HG03571 (cell line): ENCODE measurements at regions not wholly inside any gene's neighbourhood (a gene's known extent, or its start where the extent isn't known, plus 50 kb on each side); places are given as distances from the start of the nearest gene placed in this dataset.
"Not testable (repeated sequence)": the region's sequence is repeated elsewhere in the genome, so short reads cannot be mapped to it uniquely, and the experiment has no call there.

Experiments used
- ATAC-seq: cut with Tn5 transposase; IDR thresholded peaks from one replicate; pipeline ENCODE4 v1.9.1; 2021; ENCODE audit not compliant: unreplicated experiment

DNA sequence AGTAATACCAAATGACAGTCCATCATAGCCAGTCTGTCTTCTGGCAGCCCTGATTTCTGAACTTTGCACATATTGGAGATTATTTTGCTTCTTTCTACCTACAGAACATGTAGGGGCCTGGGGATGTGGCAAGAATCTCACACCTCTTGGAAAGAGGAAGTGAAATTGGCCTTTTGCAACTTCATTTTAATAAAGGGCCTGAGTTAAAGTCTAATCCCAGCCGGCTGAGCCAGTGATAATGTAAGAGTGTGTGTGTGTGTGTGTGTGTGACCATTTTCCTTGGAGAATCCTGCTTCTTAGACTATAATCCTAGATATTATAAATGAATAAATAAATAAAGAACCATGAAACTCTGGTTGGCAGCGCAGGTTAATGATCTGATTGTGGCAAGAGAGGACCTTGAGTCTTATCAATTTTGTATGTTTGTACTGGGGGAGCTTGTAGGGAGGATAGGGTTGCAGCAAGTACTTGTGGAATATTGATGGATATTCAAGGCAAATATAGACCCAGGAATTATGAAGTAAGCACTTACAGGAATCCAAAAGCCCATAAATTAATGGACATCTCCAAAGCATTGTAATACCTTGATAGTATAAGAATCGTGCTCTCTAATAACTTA is 233.2 kb upstream of the AMIGO2 start:
- peak; percentile 96 for ATAC-seq

DNA sequence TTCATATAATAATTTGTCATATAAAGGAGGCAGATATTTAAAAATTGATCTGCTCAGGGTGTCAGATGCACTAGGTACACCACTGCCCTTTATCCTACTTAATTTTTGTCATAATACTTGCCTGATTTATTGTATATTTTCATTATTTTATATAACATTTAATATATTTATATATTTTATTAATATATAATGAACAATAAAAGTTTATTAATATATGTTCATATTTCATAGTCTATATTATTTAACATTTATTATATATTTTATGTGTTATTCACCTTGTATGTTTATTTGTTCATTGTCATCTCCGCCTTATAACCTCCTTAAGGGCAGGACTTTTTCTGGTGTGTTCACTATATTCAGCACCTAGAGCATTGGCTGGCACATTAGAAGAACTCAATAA is 232.4 kb upstream of the AMIGO2 start:
- no peak for ATAC-seq

DNA sequence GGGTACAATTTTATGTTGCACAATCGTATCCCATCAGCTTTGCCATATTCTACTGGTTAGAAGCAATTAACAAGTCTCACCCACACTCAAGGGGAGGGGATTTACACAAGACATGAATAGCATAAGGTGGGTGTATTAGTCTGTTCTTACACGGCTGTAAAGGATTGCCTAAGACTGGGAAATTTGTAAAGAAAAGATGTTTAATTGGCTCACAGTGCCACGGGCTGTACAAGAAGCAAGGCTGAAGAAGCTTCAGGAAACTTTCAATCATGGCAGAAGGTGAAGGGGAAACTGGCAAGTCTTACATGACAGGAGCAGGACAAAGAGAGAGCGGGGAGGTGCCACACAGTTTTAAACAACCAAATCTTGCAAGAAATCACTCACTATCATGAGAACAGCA is 231.8 kb upstream of the AMIGO2 start:
- ATAC-seq = no peak

DNA sequence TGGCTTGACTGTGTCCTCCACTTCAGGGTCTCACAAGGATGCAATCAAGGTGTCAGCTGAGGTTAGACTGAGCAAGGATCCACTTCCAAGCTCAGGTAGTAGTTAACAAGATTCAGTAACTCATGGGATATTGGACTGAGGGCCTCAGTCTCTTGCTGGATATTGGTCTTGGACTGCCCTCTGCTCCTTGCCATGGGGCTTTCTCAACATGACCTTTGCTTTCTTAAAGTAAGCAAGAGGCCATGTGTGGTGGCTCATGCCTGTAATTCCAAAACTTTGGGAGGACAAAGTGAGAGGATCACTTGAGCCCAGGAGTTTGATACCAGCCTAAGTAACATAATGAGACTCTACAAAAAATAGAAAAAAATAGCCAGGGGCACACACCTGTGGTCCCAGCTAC is 231.3 kb upstream of the AMIGO2 start:
- no peak for ATAC-seq

DNA sequence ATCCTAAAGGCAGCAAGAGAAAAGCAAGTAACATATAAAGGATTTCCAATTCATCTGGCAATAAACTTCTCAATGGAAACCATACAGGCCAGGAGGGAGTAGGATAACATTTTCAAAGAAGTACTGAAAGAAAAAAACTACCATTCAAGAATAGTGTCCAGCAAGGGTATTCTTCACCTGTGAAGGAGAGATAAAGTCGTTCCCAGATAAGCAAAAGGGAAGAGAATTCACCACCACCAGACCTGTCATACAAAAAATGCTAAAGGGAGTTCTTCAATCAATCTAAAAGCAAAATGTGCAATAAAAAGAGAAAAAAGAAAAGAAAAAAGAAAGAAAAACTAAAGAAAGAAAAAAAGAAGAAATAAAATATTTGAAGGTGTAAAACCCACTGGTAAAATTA is 228.9 kb upstream of the AMIGO2 start:
- ATAC-seq = no peak

DNA sequence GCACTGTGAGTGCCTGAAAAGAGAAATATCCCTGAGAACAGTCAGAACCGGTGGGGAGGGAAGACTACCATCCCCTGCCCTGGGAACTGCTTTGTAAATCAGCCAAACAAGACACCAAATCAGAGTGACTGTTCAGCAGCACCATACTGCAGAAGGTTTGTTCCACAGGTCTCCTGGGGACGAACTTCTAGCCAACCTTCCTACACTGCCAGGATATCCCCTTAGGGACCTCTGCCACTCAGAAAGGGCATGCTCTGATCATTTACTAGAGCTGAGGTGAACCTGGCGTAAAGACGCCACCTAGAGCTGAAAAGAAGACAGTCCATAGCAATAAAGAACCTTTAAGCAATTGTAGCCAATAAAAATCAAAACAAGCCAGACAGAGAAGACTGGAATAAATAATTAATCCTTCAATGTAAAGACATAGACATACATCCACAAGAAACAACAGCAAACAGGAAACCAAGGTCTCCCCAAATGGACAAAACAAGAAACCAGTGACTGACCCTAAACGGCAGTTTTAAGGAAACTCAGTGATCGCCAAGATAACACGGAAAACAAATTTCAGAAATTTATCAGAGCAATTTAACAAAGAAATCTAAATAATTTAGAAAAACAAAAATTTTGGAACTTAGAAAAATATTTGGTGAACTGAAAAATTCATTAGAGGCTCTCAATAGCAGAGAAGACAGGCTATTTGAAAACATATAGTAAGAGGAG is 228.1 kb upstream of the AMIGO2 start:
- ATAC-seq = peak; percentile 84

DNA sequence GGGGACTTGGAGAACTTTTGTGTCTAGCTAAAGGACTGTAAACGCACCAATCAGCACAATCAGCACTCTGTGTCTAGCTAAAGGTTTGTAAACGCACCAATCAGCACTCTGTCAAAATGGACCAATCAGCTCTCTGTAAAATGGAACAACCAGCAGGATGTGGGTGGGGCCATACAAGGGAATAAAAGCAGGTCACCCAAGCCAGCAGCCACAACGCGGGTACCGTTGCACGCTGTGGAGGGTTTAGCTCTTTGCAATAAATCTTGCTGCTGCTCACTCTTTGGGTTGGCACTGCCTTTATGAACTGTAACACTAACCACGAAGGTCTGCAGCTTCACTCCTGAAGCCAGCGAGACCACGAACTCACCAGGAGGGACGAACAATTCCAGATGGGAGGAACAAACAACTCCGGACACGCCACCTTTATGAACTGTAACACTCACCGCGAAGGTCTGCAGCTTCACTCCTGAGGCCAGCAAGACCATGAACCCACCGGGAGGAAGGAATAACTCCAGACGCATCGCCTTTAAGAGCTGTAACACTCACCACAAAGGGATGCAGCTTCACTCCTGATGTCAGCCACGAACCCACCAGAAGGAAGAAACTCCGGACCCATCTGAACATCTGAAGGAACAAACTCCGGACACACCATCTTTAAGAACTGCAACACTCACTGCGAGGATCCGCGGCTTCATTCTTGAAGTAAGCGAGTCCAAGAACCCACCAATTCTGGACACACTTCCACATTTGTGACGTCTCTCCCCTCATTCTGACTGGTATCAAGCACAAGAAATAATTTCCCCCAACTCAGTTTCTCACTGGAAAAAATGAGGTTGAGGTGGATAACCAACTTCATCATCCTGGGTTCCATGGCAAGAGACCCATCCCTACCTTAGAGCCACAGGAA is 227.3 kb upstream of the AMIGO2 start:
- ATAC-seq = not testable (repeated sequence)

DNA sequence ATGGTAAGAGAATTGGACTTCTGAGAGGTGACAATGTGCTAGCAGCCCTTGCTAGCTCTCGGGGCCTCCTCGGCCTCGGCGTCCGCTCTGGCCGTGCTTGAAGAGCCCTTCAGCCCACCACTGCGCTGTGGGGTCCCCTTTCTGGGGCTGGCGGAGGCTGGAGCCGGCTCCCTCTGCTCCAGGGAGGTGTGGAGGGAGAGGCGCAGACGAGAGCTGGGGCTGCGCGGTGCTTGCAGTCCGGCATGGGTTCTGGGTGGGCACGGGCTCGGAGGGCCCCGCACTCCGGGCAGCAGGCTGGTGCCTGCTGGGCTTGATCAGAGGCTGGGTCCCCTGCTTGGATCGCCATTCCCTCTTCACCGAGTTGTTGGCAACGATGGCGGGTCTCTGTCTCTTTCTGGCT is 226.4 kb upstream of the AMIGO2 start:
- no peak for ATAC-seq

DNA sequence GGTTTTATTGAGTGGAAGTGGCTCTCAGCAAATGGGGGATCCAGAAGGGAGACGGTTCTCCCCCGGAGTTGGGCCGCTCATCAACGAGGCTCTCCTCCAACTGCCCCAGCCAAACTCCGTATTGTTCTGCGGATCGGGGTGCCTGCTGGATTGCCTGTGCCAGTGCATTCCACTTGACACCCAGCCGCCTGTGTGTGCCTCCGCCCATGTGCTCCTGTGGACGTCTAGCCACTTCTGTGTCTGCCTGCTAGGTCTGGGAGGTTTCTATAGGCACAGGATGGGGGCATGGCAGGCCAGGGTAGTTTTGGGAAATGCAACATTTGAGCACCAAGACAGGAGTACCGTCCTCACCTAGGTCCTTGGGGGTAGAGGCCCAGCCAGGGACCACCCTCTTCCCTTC is 225.7 kb upstream of the AMIGO2 start:
- ATAC-seq = no peak

DNA sequence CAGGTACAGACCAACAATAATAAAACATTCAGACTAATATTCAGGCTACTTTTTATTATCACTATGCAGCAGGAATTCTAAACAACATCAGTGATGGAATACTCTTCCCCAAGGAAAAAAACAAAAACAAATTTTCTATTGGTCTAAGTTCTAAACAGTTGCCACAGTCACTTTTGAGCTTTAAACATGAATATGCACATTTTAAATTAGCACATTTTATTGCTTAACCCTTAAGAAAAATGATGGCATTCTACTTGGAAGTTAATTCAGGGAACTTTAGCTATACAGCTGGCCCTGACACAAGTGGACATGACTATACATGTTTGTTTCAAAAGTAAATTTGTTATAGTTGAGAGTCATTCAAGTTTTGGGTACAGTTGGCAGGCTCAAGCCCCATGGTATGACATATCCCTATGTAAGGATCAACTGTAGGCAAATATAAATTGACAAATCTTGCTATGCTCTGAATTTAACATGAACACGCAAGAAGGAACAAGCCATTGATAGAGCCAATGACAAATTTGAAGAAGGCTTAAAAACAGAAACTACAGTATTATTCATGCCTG is 224.3 kb upstream of the AMIGO2 start:
- ATAC-seq = no peak

DNA sequence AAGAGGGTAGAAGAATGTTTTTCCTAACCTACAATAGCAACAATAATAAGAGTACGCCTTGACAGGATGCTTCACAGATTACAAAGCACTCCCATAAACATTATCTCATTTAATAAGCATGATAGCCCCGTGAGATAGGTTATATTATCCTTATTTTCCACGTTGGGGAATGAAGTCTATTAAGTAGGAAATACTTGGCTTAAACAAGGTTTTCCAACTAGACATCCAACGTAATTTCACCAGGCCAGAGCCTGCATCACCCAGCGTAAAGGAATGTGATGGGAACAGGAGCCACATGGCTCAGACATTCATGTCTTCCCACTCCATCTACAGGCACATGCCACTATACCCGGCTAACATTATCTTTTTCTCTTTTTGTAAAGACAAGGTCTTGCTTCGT is 223.4 kb upstream of the AMIGO2 start:
- ATAC-seq = no peak

DNA sequence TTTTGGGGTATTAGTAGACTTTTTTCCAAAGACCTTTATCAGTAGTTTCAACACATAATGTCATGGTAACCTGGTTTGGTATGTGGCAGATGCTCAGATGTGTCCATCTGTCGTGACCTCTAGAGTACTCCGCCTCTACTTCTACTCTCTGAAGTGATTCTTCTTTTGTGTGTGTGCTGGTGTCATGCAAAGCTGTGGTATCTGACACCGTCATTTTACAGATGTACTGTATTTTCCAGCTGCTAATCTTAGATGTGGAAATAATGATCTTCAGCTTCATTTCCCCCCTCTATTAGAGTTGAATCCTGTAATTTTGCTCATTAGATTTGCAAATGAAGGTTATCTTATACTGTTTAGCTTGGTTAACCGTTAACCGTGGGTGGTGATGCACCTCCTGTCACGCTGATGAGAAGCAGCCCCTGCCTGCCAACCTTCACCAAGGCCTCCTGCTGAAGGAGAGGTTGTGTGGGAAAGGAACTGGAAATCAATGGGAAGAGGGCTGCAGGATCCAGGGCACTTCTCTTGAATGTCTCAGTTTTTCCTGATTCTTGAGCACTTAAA is 222.4 kb upstream of the AMIGO2 start:
- ATAC-seq = no peak

DNA sequence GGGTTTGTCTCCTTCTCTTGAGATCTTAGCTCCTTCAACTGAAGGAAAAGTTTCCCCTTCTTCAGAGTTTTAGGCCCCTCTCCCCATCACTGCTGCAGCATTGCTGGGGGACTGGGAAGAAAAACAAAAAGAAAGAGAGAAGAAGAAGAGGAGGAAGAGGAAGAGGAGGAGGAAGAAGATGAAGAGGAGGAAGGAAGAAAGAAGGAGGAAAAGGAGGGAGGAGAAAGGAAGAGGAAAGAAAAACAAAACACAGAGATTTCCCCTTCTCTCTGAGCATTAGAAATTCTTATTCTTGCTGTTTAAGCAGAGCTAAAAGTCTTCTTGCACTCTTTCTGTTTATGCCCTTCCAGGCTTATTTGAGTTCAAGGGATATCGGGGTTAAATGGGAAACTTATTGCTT is 219.8 kb upstream of the AMIGO2 start:
- no peak for ATAC-seq

DNA sequence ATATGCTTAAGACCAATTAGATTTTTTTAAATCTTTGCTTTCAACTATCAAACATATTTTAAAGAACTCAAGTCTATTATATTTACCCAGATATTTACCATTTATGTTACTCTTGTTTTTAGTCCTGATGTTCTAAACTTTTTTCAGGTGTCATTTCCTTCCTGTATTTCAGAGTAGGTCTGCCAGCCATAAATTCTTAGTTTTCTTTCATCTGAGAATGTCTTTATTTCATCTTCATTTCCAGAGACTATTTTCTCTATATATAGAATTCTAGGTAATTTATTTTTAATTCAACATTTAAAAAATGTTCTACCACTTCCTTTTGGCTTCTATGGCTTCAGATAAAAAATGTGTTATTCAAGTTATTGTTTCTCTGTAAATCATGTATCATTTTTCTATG is 218.2 kb upstream of the AMIGO2 start:
- no peak for ATAC-seq

DNA sequence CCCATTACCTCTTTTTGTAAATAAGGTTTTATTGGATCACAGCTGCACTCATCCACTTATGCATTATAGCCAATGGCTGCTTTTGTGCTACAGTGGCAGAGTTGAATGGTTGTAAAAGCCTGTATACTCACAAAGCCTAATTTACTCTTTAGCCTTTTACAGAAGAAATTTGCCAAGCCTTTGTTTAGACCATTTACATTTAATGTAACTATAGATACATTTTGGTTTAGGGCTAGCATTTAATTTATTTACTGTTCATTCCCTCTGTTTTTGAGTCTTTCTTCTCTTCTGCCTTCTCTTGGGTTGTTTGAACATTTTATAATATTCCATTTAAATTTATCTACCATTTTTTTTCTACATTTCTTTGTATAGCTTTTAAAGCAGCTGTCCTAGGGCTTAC is 217.1 kb upstream of the AMIGO2 start:
- no peak for ATAC-seq

DNA sequence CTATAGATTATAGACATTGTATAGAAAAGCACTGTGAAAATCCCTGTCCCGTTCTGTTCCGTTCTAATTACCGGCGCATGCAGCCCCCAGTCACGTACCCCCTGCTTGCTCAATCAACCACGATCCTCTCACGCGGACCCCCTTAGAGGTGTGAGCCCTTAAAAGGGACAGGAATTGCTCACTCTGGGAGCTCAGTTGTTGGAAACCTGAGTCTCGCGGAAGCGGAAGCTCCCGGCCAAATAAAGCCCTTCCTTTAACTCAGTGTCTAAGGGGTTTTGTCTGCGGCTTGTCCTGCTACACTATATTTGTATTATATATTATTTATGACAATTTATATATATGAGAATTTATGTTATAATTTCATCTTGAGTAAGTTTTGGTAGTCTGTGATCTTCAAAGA is 213.6 kb upstream of the AMIGO2 start:
- no peak for ATAC-seq

DNA sequence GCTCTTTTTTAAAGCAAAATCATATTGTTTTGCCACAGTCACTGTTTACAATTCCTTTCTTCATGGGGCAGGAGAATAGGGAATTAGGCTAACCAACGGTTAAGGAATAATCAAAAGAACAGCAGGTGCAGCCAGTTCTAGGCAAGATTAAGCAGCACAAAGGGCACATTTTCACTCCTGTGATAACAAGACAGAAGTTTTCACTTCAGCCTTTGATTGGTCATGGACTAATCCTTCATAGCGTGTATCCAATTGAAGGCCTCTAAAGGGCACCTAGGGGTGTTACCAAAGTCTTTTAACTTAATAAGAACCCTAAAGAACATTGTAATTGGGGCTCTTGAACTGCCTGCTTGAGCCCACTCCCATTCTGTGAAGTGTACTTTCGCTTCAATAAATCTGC is 206.9 kb upstream of the AMIGO2 start:
- ATAC-seq = no peak
